Astrocyte (in vitro differentiated cells and primary cell): ENCODE measurements at regions not wholly inside any gene's neighbourhood (a gene's known extent, or its start where the extent isn't known, plus 50 kb on each side); places are given as distances from the start of the nearest gene placed in this dataset.

Experiments
- CTCF ChIP-seq: IDR thresholded peaks from 2 replicates; pipeline ENCODE4 v1.5.1; 2011; ENCODE audit warnings: low read depth, mild to moderate bottlenecking, inconsistent platforms, low read length, moderate library complexity; ENCODE audit not compliant: insufficient read depth
- EZH2 ChIP-seq: IDR thresholded peaks from 2 replicates; pipeline ENCODE4 v1.6.1; 2012; ENCODE audit warnings: mild to moderate bottlenecking, low read length, inconsistent platforms; ENCODE audit not compliant: insufficient read depth

GRCh38 chr7:79515358-79515757 is 61.9 kb upstream of the MAGI2 start:
- no peak for TF ChIP-seq CTCF
- TF ChIP-seq EZH2: no peak
